Uterus (tissue), 2 donors: ENCODE measurements at regions not wholly inside any gene's neighbourhood (a gene's known extent, or its start where the extent isn't known, plus 50 kb on each side); places are given as distances from the start of the nearest gene placed in this dataset.

Source experiments
- POLR2A ChIP-seq, 2 donors: fragments of 450-650 bp; IDR thresholded peaks; one replicate each; pipeline ENCODE4 v1.6.1; 2016; ENCODE audit warnings: antibody characterized with exemption in 2 of 2, mild to moderate bottlenecking in 1 of 2, moderate library complexity in 1 of 2
- TF ChIP-seq, protein P1 (sequence below), 4 experiments: fragments of 200-600 bp in 2 of 4; fragments of 450-650 bp in 2 of 4; sonication (generic) in 2 of 4; IDR thresholded peaks; one replicate each; pipeline ENCODE4 v1.5.1; 2016 to 2019; ENCODE audit warnings: antibody characterized with exemption in 4 of 4, mild to moderate bottlenecking in 2 of 4, moderate library complexity in 1 of 4

GRCh38 chr9:7286101-7286500 is 513.5 kb downstream of the DMAC1 start:
- TF ChIP-seq, protein P1, sequence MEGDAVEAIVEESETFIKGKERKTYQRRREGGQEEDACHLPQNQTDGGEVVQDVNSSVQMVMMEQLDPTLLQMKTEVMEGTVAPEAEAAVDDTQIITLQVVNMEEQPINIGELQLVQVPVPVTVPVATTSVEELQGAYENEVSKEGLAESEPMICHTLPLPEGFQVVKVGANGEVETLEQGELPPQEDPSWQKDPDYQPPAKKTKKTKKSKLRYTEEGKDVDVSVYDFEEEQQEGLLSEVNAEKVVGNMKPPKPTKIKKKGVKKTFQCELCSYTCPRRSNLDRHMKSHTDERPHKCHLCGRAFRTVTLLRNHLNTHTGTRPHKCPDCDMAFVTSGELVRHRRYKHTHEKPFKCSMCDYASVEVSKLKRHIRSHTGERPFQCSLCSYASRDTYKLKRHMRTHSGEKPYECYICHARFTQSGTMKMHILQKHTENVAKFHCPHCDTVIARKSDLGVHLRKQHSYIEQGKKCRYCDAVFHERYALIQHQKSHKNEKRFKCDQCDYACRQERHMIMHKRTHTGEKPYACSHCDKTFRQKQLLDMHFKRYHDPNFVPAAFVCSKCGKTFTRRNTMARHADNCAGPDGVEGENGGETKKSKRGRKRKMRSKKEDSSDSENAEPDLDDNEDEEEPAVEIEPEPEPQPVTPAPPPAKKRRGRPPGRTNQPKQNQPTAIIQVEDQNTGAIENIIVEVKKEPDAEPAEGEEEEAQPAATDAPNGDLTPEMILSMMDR (IDR thresholded peaks at IDR 0.05), result no peak
- no peak for TF ChIP-seq POLR2A (IDR thresholded peaks at IDR 0.05)
